SK-N-SH (cell line): ENCODE measurements at regions not wholly inside any gene's neighbourhood (a gene's known extent, or its start where the extent isn't known, plus 50 kb on each side); places are given as distances from the start of the nearest gene placed in this dataset.

ENCODE experiments used
- CTCF ChIA-PET: fragments of 300-600, 350-600 bp; formaldehyde crosslinking; extraction: SDS; loops from one replicate; lab custom pipeline; 2021; lab: Yijun Ruan, JAX
- POLR2A ChIA-PET: fragments of 350-600 bp; sonication (Branson Sonifier 250); formaldehyde crosslinking; extraction: SDS; loops from one replicate; lab custom pipeline; 2020; ENCODE audit warnings: antibody characterized with exemption, inconsistent platforms; lab: Yijun Ruan, JAX
- DNase-seq: peaks from one replicate; pipeline ENCODE4 v3.0.0; 2012
- H2AFZ ChIP-seq: fragments of 200-600 bp; sonication (generic); 2 replicates; pipeline ENCODE4 v1.8.1; 2016; ENCODE audit warnings: antibody characterized with exemption, mild to moderate bottlenecking, low read depth
- H3F3A ChIP-seq: fragments of 200-600 bp; sonication (generic); replicated peaks from 2 replicates; pipeline ENCODE3; 2016; ENCODE audit warnings: antibody characterized with exemption, mild to moderate bottlenecking; ENCODE audit not compliant: insufficient read depth
- H3K27ac ChIP-seq, 2 experiments: fragments of 200-500 bp in 1 of 2; fragments of 200-600 bp in 1 of 2; sonication (Bioruptor generic) in 1 of 2; sonication (generic), shearing (Covaris generic) in 1 of 2; 2 replicates each; pipeline versions ENCODE4 v1.5.1 to v1.6.1; 2014 to 2016; ENCODE audit warnings: low read depth in 2 of 2, inconsistent platforms in 1 of 2, low read length in 1 of 2, mild to moderate bottlenecking in 1 of 2, mixed read lengths in 1 of 2
- H3K27me3 ChIP-seq: fragments of 200-600 bp; sonication (generic), shearing (Covaris generic); 2 replicates; pipeline ENCODE4 v1.6.1; 2016; ENCODE audit warnings: mixed run types; ENCODE audit not compliant: insufficient read depth
- H3K36me3 ChIP-seq, 2 experiments: fragments of 200-500 bp in 1 of 2; fragments of 200-600 bp in 1 of 2; sonication (Bioruptor generic) in 1 of 2; sonication (generic) in 1 of 2; replicated peaks in 1 of 2; 2 replicates each; pipeline versions ENCODE3 to v1.5.1; 2014 to 2016; ENCODE audit warnings: low read length in 1 of 2, mild to moderate bottlenecking in 1 of 2; ENCODE audit not compliant: insufficient read depth in 2 of 2, control insufficient read depth in 1 of 2
- H3K4me1 ChIP-seq, 2 experiments: fragments of 200-500 bp in 1 of 2; fragments of 200-600 bp in 1 of 2; sonication (Bioruptor generic) in 1 of 2; sonication (generic), shearing (Covaris generic) in 1 of 2; 2 replicates each; pipeline versions ENCODE4 v1.5.1 to v1.6.1; 2014 to 2016; ENCODE audit warnings: low read depth in 1 of 2, low read length in 1 of 2, mixed run types in 1 of 2; ENCODE audit not compliant: insufficient read depth in 2 of 2, control insufficient read depth in 1 of 2
- H3K4me2 ChIP-seq: fragments of 200-600 bp; sonication (generic), shearing (Covaris generic); 2 replicates; pipeline ENCODE4 v1.6.1; 2017; ENCODE audit warnings: mixed run types
- H3K4me3 ChIP-seq, 2 experiments: fragments of 200-500 bp in 1 of 2; fragments of 200-600 bp in 1 of 2; sonication (Bioruptor generic) in 1 of 2; sonication (generic), shearing (Covaris generic) in 1 of 2; 2 replicates each; pipeline versions ENCODE4 v1.5.1 to v1.8.1; 2014 to 2016; ENCODE audit warnings: low read depth in 2 of 2, inconsistent platforms in 1 of 2, low read length in 1 of 2, mild to moderate bottlenecking in 1 of 2, mixed read lengths in 1 of 2, moderate library complexity in 1 of 2
- H3K79me2 ChIP-seq: fragments of 200-600 bp; sonication (generic); 2 replicates; pipeline ENCODE4 v1.8.1; 2017; ENCODE audit warnings: mild to moderate bottlenecking; ENCODE audit not compliant: insufficient read depth
- H3K9ac ChIP-seq: fragments of 200-600 bp; sonication (generic); 2 replicates; pipeline ENCODE4 v1.6.1; 2017; ENCODE audit warnings: mixed run types
- H3K9me2 ChIP-seq: fragments of 200-600 bp; sonication (generic); 2 replicates; pipeline ENCODE4 v1.6.1; 2017; ENCODE audit warnings: mixed run types
- H3K9me3 ChIP-seq: fragments of 200-600 bp; sonication (generic); 2 replicates; pipeline ENCODE4 v1.6.1; 2017; ENCODE audit warnings: mixed run types, mild to moderate bottlenecking, moderate library complexity
- H4K20me1 ChIP-seq: fragments of 200-600 bp; sonication (generic); 2 replicates; pipeline ENCODE4 v1.6.1; 2017; ENCODE audit warnings: mild to moderate bottlenecking, mixed run types; ENCODE audit not compliant: insufficient read depth
- ELF1 ChIP-seq: IDR thresholded peaks from 2 replicates; pipeline ENCODE4 v1.4.0; 2012
- EP300 ChIP-seq, 2 experiments: IDR thresholded peaks; 2 replicates each; pipeline versions ENCODE4 v1.4.0 to v1.6.1; 2012; ENCODE audit warnings: borderline replicate concordance in 1 of 2, low read depth in 1 of 2, low read length in 1 of 2
- EZH2phosphoT487 ChIP-seq: fragments of 200-600 bp; sonication (generic); IDR thresholded peaks from 2 replicates; pipeline ENCODE4 v1.6.1; 2017; ENCODE audit warnings: low read depth, mixed run types, mild to moderate bottlenecking, antibody characterized with exemption, moderate library complexity, borderline replicate concordance
- FOXJ3 ChIP-seq: sonication (generic); formaldehyde crosslinking; IDR thresholded peaks from 2 replicates; pipeline ENCODE4 v1.5.1; 2020; ENCODE audit warnings: mild to moderate bottlenecking, missing genetic modification reagents
- GABPA ChIP-seq: IDR thresholded peaks from 2 replicates; pipeline ENCODE4 v1.4.0; 2012; ENCODE audit warnings: low read depth, mild to moderate bottlenecking
- MEF2A ChIP-seq: IDR thresholded peaks from 2 replicates; pipeline ENCODE4 v1.4.0; 2012; ENCODE audit warnings: low read depth, borderline replicate concordance
- MXI1 ChIP-seq: IDR thresholded peaks from 2 replicates; pipeline ENCODE4 v1.6.1; 2012; ENCODE audit warnings: mild to moderate bottlenecking, low read depth, low read length, improper control_type of control experiment
- NFIC ChIP-seq: IDR thresholded peaks from 2 replicates; pipeline ENCODE4 v1.4.0; 2012; ENCODE audit warnings: borderline replicate concordance
- RCOR1 ChIP-seq: fragments of 150-350 bp; IDR thresholded peaks from 2 replicates; pipeline ENCODE4 v1.6.1; 2017; ENCODE audit warnings: antibody characterized with exemption, low read length
- RFX5 ChIP-seq: IDR thresholded peaks from 2 replicates; pipeline ENCODE4 v1.6.1; 2012; ENCODE audit warnings: mild to moderate bottlenecking, improper control_type of control experiment, low read length
- SIN3A ChIP-seq: IDR thresholded peaks from 2 replicates; pipeline ENCODE4 v1.6.1; 2012; ENCODE audit warnings: low read depth, mild to moderate bottlenecking, low read length, moderate library complexity, borderline replicate concordance
- TAF1 ChIP-seq: IDR thresholded peaks from 2 replicates; pipeline ENCODE4 v1.6.1; 2012; ENCODE audit warnings: low read depth, mild to moderate bottlenecking, low read length, moderate library complexity, borderline replicate concordance
- WGBS: methylation state at CpG from one replicate; pipeline ENCODE4 v1.1.6; 2017; ENCODE audit warnings: low lambda C conversion rate; 5-methylcytosine and 5-hydroxymethylcytosine counted together
- TF ChIP-seq, protein P1 (sequence below): fragments of 150-350 bp; IDR thresholded peaks from 2 replicates; pipeline ENCODE4 v1.6.1; 2016; ENCODE audit warnings: mild to moderate bottlenecking, low read depth, low read length
- TF ChIP-seq, protein P2 (sequence below): IDR thresholded peaks from 2 replicates; pipeline ENCODE4 v1.4.0; 2012; ENCODE audit warnings: low read depth
- TF ChIP-seq, protein P3 (sequence below): fragments of 150-350 bp; IDR thresholded peaks from 2 replicates; pipeline ENCODE4 v1.6.1; 2017; ENCODE audit warnings: antibody characterized with exemption, low read length, low read depth, borderline replicate concordance

GRCh38 chr4:174040287-174040686 lies 243.2 kb downstream of the FBXO8 start (continued):
- no peak for TF ChIP-seq RCOR1
- TF ChIP-seq MXI1: no peak
- TF ChIP-seq TAF1: no peak
- TF ChIP-seq, protein P1, sequence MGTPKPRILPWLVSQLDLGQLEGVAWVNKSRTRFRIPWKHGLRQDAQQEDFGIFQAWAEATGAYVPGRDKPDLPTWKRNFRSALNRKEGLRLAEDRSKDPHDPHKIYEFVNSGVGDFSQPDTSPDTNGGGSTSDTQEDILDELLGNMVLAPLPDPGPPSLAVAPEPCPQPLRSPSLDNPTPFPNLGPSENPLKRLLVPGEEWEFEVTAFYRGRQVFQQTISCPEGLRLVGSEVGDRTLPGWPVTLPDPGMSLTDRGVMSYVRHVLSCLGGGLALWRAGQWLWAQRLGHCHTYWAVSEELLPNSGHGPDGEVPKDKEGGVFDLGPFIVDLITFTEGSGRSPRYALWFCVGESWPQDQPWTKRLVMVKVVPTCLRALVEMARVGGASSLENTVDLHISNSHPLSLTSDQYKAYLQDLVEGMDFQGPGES: no peak
- TF ChIP-seq, all 33 proteins: peak for 0

GRCh38 chr4:174038481-174038880 lies 245.0 kb downstream of the FBXO8 start:
- H3K79me2 ChIP-seq: no peaks in the 10 kb centered on the region
- no peaks in the 10 kb centered on the region for H3K9me3 ChIP-seq
- H3K9ac ChIP-seq: no peak overlapping the region
- H2AFZ ChIP-seq: no peak overlapping the region
- H4K20me1 ChIP-seq: no peaks in the 10 kb centered on the region
- WGBS: 95% methylated on average over 5 of the region's 5 CpGs
- no peak overlapping the region for H3K4me3 ChIP-seq
- no peaks in the 10 kb centered on the region for H3K36me3 ChIP-seq
- POLR2A ChIA-PET: no interaction called here
- no peak overlapping the region for H3K4me2 ChIP-seq
- peak overlapping the region in 1 of 2 experiments; percentile 50; a peak in 1 of 4 replicates for H3K27ac ChIP-seq
- no peaks in the 10 kb centered on the region for H3F3A ChIP-seq
- no peaks in the 10 kb centered on the region for H3K27me3 ChIP-seq
- no peaks in the 10 kb centered on the region for H3K9me2 ChIP-seq
- CTCF ChIA-PET: interaction anchor here (0.5 to 0.7 kb wide), 2 partner anchors 17 to 717 kb away, joined by 3 read pairs; no protein-coding TSS in a partner anchor
- H3K4me1 ChIP-seq: peaks cover 3 to 4% of the 10 kb centered on the region in 2 experiments; a peak in 3 of 4 replicates
- no peak for DNase-seq
- TF ChIP-seq MEF2A (no peak), SIN3A (no peak), EP300 (IDR thresholded peaks at IDR 0.05; ENCODE audit: borderline replicate concordance in 1 of 2, low read depth in 1 of 2, low read length in 1 of 2) (no peak), GABPA (no peak), RFX5 (no peak), MXI1 (no peak), TAF1 (no peak), EZH2phosphoT487 (no peak), NFIC (no peak), FOXJ3 (CRISPR knock-in tag) (no peak), ELF1 (no peak)
- TF ChIP-seq, protein P2, sequence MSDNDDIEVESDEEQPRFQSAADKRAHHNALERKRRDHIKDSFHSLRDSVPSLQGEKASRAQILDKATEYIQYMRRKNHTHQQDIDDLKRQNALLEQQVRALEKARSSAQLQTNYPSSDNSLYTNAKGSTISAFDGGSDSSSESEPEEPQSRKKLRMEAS: no peak
- TF ChIP-seq, protein P3, sequence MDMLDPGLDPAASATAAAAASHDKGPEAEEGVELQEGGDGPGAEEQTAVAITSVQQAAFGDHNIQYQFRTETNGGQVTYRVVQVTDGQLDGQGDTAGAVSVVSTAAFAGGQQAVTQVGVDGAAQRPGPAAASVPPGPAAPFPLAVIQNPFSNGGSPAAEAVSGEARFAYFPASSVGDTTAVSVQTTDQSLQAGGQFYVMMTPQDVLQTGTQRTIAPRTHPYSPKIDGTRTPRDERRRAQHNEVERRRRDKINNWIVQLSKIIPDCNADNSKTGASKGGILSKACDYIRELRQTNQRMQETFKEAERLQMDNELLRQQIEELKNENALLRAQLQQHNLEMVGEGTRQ: no peak
